ENCODE measurements at regions not wholly inside any gene's neighbourhood (a gene's known extent, or its start where the extent isn't known, plus 50 kb on each side); places are given as distances from the start of the nearest gene placed in this dataset.

GRCh38 chr3:14322667-14323295 lies 79.6 kb upstream of the SLC6A6 start:
- no peak for TF ChIP-seq CTCF (IDR thresholded peaks at IDR 0.05; ENCODE audit: control insufficient read depth, insufficient read depth, low read depth, low read length, missing control alignments)
- DNase-seq (ENCODE audit: low read depth), result no peak
- H3K4me3 ChIP-seq (ENCODE audit: control insufficient read depth, low read depth, low read length), result no peak overlapping the region

- no peak for DNase-seq (ENCODE audit: low read depth)
Measured at GRCh38 chr3:14323401-14324223, 78.8 kb upstream of the SLC6A6 start.

GRCh38 chr3:14324224-14324944 lies 78.0 kb upstream of the SLC6A6 start:
- H3K4me3 ChIP-seq (ENCODE audit: control insufficient read depth, low read depth, low read length), result no peak overlapping the region
- DNase-seq (ENCODE audit: low read depth), result no peak
- no peak for TF ChIP-seq CTCF (IDR thresholded peaks at IDR 0.05; ENCODE audit: control insufficient read depth, insufficient read depth, low read depth, low read length, missing control alignments)

More at GRCh38 chr3:14323401-14324223, 78.8 kb upstream of the SLC6A6 start:
- TF ChIP-seq CTCF (IDR thresholded peaks at IDR 0.05; ENCODE audit: control insufficient read depth, insufficient read depth, low read depth, low read length, missing control alignments), result no peak
- H3K4me3 ChIP-seq (ENCODE audit: control insufficient read depth, low read depth, low read length), result no peak overlapping the region

GRCh38 chr3:14328422-14328821 lies 74.0 kb upstream of the SLC6A6 start:
- H3K4me3 ChIP-seq (ENCODE audit: control insufficient read depth, low read depth, low read length), result no peak overlapping the region
- DNase-seq (ENCODE audit: low read depth), result no peak
- TF ChIP-seq CTCF (IDR thresholded peaks at IDR 0.05; ENCODE audit: control insufficient read depth, insufficient read depth, low read depth, low read length, missing control alignments), result no peak

GRCh38 chr3:14329116-14329830 lies 73.1 kb upstream of the SLC6A6 start:
- no peak overlapping the region for H3K4me3 ChIP-seq (ENCODE audit: control insufficient read depth, low read depth, low read length)
- no peak for TF ChIP-seq CTCF (IDR thresholded peaks at IDR 0.05; ENCODE audit: control insufficient read depth, insufficient read depth, low read depth, low read length, missing control alignments)
- DNase-seq (ENCODE audit: low read depth), result peak; percentile 18

GRCh38 chr3:14329842-14330241 lies 72.6 kb upstream of the SLC6A6 start:
- no peak for TF ChIP-seq CTCF (IDR thresholded peaks at IDR 0.05; ENCODE audit: control insufficient read depth, insufficient read depth, low read depth, low read length, missing control alignments)
- no peak for DNase-seq (ENCODE audit: low read depth)
- H3K4me3 ChIP-seq (ENCODE audit: control insufficient read depth, low read depth, low read length), result no peak overlapping the region
